ENCODE measurements at regions not wholly inside any gene's neighbourhood (a gene's known extent, or its start where the extent isn't known, plus 50 kb on each side); places are given as distances from the start of the nearest gene placed in this dataset.

GRCh38 chr1:34320053-34320669 lies 143.5 kb downstream of the C1orf94 start:
- no peaks in the 10 kb centered on the region for H3K27me3 Mint-ChIP-seq (ENCODE audit: low read depth)
- no peak overlapping the region for H3K4me3 Mint-ChIP-seq (ENCODE audit: unreplicated experiment)
- H3K36me3 Mint-ChIP-seq (ENCODE audit: low read depth) = no peaks in the 10 kb centered on the region
- H3K4me1 Mint-ChIP-seq (ENCODE audit: low read depth) = no peaks in the 10 kb centered on the region
- no peak for DNase-seq (ENCODE audit: low spot score)
- H3K27ac Mint-ChIP-seq (ENCODE audit: unreplicated experiment) = no peak overlapping the region
- H3K9me3 Mint-ChIP-seq (ENCODE audit: low read depth) = peaks cover 30% of the 10 kb centered on the region
- TF ChIP-seq CTCF (IDR thresholded peaks at IDR 0.05) = no peak

DNA sequence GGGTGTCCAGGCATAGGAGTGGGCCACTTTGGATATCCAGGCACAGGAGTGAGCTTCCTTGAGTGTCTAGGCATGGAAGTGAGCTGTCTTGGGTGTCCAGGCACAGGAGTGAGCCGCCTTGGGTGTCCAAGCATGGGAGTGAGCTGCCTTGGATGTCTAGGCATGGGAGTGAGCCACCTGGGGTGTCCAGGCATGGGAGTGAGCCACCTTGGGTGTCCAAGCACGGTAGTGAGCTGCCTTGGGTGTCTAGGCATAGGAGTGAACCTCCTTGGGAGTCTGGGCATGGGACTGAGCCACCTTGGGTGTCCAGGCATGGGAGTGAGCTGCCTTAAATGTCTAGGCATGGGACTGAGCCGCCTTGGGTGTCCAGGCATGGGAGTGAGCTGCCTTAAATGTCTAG lies 146.3 kb downstream of the C1orf94 start:
- Mint-ChIP-seq H3K36me3 (ENCODE audit: low read depth) (no peaks in the 10 kb centered on the region), H3K27me3 (ENCODE audit: low read depth) (no peaks in the 10 kb centered on the region), H3K4me1 (ENCODE audit: low read depth) (no peaks in the 10 kb centered on the region), H3K9me3 (ENCODE audit: low read depth) (peaks cover 20% of the 10 kb centered on the region), H3K4me3 (ENCODE audit: unreplicated experiment) (no peak overlapping the region), H3K27ac (ENCODE audit: unreplicated experiment) (no peak overlapping the region)
- TF ChIP-seq CTCF (IDR thresholded peaks at IDR 0.05) = no peak
- DNase-seq (ENCODE audit: low spot score) = no peak

DNA sequence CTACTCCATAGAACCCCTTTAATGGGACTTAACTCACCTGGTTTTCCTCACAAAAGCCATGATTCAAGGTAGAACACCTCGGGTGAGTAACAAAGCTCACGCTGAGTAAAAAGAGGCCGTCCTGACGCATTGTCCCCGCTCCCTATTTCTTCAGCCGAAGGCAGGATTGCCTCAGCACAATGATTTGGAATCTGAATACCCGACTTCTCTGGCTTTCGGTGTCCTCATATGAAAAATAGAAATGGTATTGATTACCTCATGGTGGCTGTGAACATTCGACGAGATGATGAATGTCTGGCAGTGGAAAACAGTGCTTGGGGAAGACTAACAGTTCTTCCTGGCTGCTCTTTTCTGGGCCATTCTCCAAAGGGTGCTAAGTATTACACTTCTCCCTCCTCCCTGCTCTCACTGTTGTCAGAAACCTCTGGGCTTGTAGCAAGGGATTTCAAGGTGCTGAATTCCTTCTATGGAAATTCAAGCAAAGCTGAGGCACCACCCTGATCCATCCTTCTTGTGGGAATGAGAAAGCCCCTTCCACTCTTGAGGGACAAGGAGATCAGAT lies 148.3 kb downstream of the C1orf94 start:
- no peaks in the 10 kb centered on the region for H3K27me3 Mint-ChIP-seq (ENCODE audit: low read depth)
- no peaks in the 10 kb centered on the region for H3K36me3 Mint-ChIP-seq (ENCODE audit: low read depth)
- TF ChIP-seq CTCF (IDR thresholded peaks at IDR 0.05) = no peak
- peaks cover 17% of the 10 kb centered on the region for H3K9me3 Mint-ChIP-seq (ENCODE audit: low read depth)
- DNase-seq (ENCODE audit: low spot score) = no peak
- no peaks in the 10 kb centered on the region for H3K4me1 Mint-ChIP-seq (ENCODE audit: low read depth)
- no peak overlapping the region for H3K27ac Mint-ChIP-seq (ENCODE audit: unreplicated experiment)
- no peak overlapping the region for H3K4me3 Mint-ChIP-seq (ENCODE audit: unreplicated experiment)

GRCh38 chr1:34328281-34328799 lies 151.6 kb downstream of the C1orf94 start:
- Mint-ChIP-seq H3K9me3 (ENCODE audit: low read depth) (peaks cover 6% of the 10 kb centered on the region), H3K27ac (ENCODE audit: unreplicated experiment) (no peak overlapping the region), H3K4me3 (ENCODE audit: unreplicated experiment) (no peak overlapping the region), H3K27me3 (ENCODE audit: low read depth) (no peaks in the 10 kb centered on the region), H3K4me1 (ENCODE audit: low read depth) (no peaks in the 10 kb centered on the region), H3K36me3 (ENCODE audit: low read depth) (no peaks in the 10 kb centered on the region)
- no peak for TF ChIP-seq CTCF (IDR thresholded peaks at IDR 0.05)
- no peak for DNase-seq (ENCODE audit: low spot score)

GRCh38 chr1:34330061-34330460 lies 153.4 kb downstream of the C1orf94 start:
- Mint-ChIP-seq H3K9me3 (ENCODE audit: low read depth) (peaks cover 3% of the 10 kb centered on the region), H3K27ac (ENCODE audit: unreplicated experiment) (no peak overlapping the region), H3K4me3 (ENCODE audit: unreplicated experiment) (no peak overlapping the region), H3K36me3 (ENCODE audit: low read depth) (no peaks in the 10 kb centered on the region), H3K4me1 (ENCODE audit: low read depth) (no peaks in the 10 kb centered on the region), H3K27me3 (ENCODE audit: low read depth) (no peaks in the 10 kb centered on the region)
- TF ChIP-seq CTCF (IDR thresholded peaks at IDR 0.05) = no peak
- DNase-seq (ENCODE audit: low spot score) = no peak
